GM21786 (cell line): ENCODE measurements at regions not wholly inside any gene's neighbourhood (a gene's known extent, or its start where the extent isn't known, plus 50 kb on each side); places are given as distances from the start of the nearest gene placed in this dataset.
A peak's percentile ranks its signal among the peaks of the same experiment; 100 is the strongest.

ENCODE experiments used
- ATAC-seq: cut with Tn5 transposase; IDR thresholded peaks from one replicate; pipeline ENCODE4 v1.9.1; 2021; ENCODE audit not compliant: unreplicated experiment

- ATAC-seq = no peak
Observed at GRCh38 chr1:163872067-163872466, 550.3 kb downstream of the NUF2 start.

DNA sequence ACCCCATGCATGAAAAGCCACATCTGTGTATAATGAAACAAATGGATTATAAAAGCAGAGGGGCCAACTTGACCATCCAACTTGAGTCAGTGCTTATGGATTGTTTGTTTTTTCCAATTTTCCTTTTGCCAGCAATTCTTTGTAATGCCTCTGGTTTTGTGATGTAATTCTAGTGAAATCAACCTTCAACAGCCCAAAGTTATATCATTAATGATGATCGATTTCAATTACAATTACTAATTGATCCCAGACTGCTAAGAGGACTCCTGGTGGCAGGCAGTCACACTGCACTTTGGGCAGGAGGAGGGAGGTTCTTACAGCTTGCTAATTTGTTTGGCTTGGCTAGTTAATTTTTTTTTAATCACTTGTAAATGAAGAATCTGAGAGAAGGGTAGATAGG lies 552.3 kb downstream of the NUF2 start:
- no peak for ATAC-seq

DNA sequence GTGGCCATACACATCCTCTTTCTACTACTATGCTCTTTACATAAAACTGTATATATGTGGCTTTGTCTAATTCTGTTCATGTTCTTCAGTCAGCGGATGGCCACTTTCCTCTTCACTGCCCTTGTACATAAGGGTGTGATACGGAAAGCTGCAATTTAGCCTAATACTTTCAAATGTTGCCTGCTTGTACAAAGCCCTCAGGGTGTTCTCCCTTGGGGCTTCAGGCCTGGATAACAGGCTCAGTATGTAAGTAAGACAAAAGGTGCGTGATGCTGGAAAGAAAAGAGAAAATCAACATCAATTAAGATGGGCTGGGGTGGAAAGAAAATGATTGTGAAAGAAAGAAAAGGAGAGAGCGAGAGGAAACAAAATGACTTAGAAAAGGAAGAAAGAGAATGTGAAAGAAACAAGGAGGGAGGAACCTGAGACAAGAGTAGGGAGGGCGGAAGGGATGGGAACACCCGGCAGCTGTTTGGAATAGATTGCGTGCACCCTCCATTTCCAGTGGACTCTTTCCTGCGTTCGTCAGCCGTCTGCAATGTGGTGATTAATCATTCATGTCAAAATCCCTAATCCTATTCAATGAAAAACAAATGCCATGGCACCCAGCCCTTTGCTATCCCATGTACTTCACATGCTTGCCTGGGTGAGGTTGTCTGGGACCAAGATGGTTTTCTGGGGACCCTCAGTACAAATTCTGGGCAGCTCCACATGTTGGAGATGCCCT lies 553.6 kb downstream of the NUF2 start:
- ATAC-seq = no peak

GRCh38 chr1:163875927-163876320 lies 554.2 kb downstream of the NUF2 start:
- no peak for ATAC-seq

DNA sequence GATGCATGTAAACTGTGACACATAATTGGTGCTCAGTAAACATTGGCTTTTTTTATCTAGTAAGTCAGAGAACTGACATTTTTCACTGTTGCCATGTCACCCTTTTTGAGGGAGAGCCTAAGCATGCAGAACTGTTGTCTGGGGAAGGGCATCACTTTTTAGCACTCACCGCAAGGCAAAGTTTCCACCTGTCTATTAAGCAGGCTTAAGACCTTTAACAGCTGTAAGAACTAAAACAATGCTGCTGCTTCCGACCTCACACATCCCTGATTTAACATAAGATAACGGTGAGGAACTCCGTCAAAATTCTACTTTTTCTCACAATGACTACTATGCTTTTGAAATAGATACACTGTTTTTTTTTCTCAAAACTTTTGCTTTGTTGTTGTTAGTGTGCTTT lies 554.8 kb downstream of the NUF2 start:
- ATAC-seq = no peak

- no peak for ATAC-seq
Observed at GRCh38 chr1:163877016-163877415, 555.3 kb downstream of the NUF2 start.

DNA sequence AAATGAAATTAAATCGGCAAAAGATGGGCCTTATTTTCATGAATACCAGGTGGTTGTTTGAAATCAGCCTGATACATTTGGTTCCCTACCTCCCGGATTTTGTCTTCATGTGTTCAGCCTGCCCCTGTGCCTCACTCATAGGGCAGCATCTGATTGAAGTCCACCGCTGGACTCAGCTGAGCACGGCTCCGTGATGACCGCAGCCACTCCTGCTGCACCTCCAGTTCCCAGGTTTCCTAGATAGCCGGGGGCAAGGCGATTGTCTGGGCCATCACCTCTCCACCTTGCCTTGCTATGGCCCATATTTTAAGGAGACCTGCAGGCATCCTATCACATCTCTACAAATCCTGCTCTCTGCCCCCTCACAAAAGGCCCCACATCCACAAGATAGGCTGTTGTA lies 563.8 kb downstream of the NUF2 start:
- no peak for ATAC-seq

DNA sequence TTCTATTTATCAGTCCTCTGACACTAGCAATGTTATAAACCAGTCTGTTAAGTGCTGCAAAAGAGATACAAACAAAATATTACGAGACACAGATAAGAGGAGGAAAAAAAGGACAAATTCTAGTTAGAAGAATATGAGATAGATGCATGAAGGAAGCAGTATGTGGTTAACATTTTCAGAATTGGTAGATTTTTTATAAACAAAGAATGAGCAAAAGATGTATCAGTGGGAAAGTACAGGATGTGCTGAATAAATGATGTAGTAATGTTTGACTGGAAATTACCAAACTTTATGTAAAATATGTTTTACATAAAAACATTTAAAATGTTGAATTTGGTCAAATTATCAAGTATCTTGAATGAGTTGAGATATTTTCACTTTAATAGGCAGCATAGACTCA lies 574.2 kb downstream of the NUF2 start:
- ATAC-seq = no peak

- no peak for ATAC-seq
Observed at GRCh38 chr1:163897412-163898155, 575.8 kb downstream of the NUF2 start.

DNA sequence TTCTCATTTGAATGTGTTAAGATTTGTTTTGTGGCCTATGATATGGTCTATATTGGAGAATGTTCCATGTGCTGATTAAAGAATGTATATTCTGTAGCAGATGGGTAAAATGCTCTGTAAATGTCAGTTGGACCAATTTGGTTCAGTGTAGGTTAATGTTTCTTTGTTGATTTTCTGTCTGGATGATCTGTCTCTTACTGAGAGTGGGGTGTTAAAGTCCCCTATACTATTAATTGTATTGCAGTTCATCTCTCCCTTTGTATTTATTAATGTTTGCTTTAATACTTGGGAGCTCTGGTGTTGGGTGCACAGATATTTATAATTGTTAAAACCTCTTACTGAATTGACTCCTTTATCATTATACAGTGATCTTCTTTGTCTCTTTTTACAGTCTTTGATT lies 584.5 kb downstream of the NUF2 start:
- no peak for ATAC-seq

DNA sequence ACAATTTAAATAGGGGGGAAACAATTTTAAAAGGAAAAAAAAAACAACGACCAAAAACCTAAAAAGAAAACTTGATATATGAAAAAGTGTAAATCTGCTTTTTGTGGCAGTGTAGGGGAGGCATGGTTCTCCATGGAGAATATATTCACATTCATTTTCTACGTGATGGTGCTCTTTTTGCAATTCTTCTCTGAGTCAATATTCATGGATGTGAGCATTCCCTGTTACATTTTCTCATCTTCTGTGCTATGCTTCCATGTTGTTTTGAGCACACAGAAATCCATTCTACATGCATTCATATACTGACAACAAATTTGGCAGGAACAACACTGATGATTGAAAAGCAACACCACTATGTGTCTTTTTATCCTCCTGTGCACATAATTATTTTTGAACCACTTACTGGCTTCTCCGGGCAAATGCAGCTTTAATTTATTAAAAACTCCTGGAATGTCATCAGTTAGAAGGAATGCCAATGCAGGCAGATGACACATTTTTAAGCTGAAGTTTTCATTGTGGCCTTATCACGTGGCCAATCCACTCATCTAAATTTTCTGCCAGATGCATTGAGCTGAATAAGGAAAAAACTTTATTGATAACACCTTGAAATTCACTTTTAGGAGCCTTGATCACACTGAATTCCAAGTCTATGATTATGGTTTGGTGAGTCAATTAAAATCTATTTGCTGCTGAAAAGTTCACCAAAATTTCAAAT lies 590.6 kb downstream of the NUF2 start:
- no peak for ATAC-seq

DNA sequence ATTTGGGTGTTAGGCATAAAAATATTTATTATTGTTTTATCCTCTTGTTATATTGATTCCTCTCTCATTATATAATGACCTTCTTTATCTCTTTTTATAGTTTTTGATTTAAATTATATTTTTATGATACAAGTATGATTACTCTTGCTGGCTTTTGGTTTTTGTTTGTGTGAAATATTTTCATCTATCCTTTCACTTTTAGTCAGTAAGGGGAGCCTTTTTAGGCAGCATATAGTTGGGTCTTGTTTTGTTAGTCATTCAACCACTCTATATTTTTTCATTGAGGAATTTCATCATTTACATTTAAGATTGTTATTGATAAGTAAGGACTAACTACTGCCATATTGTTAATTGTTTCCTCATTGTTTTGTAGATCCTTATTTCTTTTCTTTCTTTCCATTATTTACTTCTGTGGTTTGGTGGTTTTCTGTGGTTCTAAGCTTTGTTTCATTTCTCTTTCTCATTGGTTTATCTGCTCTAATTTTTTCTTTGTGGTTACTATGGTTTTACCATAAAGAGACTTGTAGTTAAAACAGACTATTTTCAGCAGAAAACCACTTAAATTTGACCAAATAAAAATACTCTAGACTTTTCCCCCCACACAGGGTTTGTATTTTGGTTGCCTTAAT lies 593.1 kb downstream of the NUF2 start:
- ATAC-seq = peak; percentile 75

- ATAC-seq = peak; percentile 94
Observed at GRCh38 chr1:163922743-163923201, 601.0 kb downstream of the NUF2 start.

DNA sequence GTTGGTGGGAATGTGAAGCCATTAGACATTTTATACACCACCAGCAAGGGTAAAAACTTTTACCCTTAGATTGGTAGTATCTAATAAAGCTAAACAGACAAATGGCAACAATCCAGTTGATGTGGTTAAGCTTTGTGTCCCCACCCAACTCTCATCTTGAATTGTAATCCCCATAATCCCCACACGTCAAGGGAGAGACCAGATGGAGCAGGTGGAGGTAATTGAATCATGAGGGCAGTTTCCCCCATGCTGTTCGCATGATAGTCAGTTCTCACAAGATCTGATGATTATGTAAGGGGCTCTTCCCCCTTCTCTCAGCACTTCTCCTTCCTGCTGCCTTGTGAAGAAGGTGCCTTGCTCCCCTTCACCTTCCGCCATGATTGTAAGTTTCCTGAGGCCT lies 602.3 kb downstream of the NUF2 start:
- no peak for ATAC-seq

GRCh38 chr1:163927493-163927892 lies 605.7 kb downstream of the NUF2 start:
- no peak for ATAC-seq

- no peak for ATAC-seq
Observed at GRCh38 chr1:163928069-163928468, 606.3 kb downstream of the NUF2 start.

DNA sequence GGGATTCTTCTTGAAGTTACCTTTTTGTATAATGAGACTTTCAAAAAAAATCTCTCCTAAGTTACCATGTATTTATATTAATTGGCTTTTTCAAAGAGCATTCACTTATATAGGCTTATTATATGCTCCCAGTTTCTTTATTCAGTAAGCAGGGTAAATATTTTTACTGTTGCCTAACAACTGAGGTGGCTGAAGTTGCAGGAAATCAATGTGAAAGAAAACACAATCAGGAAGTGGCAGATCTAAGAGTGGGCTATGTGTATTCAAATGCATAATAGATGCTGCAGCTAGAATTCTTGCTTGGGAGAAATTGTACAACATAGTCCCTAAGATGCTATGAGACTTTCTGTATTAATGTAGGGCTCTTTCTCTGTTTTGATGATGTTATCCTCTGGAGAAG lies 606.9 kb downstream of the NUF2 start:
- no peak for ATAC-seq

DNA sequence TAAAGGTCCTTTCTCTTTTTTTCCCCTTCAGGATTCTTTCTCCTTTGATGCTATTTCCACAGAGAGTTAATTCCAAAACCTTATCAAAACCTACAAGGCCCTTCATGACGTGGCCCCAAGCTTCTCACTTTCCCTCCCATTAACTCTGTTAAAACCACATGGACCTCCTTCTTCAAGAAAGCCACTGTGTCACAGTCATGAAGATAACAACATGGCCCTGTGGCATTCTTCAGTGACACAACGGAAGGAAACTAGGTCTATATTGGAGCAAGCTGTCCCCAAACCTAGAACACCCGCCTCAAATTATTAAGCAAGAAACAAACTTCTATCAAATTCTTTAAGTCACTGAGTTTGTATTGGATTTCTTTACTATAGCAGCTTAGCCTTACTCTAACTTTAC lies 611.1 kb downstream of the NUF2 start:
- ATAC-seq = no peak

- ATAC-seq = no peak
Observed at GRCh38 chr1:163933437-163933836, 611.7 kb downstream of the NUF2 start.

DNA sequence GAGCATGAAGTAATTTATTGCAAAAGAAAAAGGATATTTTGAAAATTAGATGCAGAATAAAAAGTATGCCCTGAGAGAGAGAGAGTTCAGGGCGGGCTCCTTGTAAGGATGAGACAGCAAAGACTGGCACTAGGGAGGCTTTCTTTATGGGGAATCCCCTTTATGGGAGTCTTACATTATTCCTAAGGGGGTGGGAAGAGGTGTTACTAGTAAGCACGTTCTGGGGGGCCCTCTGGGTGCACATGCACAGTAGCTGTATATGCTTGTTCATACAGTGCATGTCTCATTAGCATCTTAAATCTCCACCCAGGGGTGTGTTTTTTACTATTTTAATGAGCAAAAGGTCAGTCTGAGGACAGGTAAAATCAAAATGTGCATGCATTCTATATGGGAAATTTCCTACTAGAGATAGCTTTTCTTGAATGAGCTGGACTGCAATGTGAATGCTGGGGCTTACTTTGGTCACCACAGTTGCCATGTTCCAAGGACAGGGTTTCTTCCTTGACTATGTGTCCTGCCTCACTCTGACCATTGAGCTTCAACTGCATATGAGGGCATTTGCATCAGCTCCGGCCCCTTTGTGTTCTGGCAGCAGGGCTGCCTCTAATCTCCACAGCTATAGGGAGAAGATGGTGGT lies 614.1 kb downstream of the NUF2 start:
- ATAC-seq = no peak

DNA sequence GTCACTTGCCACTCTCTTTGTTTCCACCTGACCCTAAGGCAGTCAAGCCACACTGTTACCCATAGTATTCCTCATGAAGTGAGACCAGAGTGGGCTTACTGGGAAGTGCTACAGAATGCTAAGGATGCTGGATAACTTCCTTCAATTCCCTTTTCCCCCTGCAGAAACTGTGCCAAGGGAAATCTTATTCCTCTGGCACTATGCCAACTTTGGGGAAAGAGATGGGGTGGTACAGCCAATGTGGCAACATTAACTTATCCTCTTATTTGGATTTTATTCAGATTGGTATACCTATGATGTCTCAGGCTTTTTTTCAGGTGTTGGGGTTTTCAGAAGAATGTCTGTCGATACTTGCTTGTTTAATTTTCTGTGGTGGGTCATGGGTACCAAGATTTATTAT lies 599.4 kb upstream of the PBX1 start:
- ATAC-seq = no peak
